ENCODE measurements at regions not wholly inside any gene's neighbourhood (a gene's known extent, or its start where the extent isn't known, plus 50 kb on each side); places are given as distances from the start of the nearest gene placed in this dataset.

DNA sequence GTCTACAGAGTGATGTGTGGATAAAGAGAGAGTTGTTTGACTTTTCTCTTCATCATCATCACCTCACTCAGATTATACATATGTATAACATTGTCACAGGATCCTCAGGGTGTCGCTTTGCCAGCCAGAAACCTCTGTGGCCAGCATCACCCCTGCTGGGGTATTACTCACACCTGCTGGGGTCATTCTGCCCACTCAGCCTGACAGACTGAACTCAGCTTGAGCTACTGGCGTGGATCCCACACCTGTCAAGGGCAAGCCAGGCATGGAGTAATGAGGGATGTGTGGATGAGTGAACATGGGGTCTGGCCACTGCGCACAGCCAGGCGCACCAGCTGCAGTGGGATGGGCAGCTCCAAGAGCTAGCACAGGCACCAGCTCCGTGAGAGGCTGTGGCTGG, 870.6 kb downstream of the CBLN2 start (continued):
- TF ChIP-seq, protein P1, sequence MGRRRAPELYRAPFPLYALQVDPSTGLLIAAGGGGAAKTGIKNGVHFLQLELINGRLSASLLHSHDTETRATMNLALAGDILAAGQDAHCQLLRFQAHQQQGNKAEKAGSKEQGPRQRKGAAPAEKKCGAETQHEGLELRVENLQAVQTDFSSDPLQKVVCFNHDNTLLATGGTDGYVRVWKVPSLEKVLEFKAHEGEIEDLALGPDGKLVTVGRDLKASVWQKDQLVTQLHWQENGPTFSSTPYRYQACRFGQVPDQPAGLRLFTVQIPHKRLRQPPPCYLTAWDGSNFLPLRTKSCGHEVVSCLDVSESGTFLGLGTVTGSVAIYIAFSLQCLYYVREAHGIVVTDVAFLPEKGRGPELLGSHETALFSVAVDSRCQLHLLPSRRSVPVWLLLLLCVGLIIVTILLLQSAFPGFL (CRISPR knock-in tag; IDR thresholded peaks at IDR 0.05; ENCODE audit: borderline replicate concordance): no peak
- TF ChIP-seq ZNF512 (CRISPR knock-in tag; IDR thresholded peaks at IDR 0.05; ENCODE audit: borderline replicate concordance) (no peak), ELF4 (CRISPR knock-in tag; IDR thresholded peaks at IDR 0.05; ENCODE audit: low read depth) (no peak), JUN (CRISPR knock-in tag; IDR thresholded peaks at IDR 0.05) (no peak), ZNF532 (CRISPR knock-in tag; IDR thresholded peaks at IDR 0.05; ENCODE audit: borderline replicate concordance) (no peak)

DNA sequence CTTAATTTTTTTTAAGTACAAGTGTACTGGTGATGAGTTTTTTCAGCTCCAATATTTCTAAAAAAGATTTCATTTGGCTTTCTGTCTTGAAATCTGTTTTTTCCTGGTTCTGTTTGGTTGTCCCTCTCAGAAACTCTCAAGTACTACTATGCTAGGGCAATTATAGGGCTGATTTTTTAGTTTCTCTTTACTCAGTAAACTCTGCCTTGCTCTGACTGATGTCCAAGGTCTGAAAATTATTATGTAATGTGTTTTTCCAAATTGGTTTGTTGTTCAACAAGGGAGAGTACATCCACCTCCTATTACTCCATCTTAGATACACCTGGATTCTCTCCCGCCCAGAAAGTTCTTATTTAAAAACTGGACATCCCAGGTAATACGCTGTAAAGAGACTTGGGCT, 877.7 kb downstream of the CBLN2 start:
- Mint-ChIP-seq H3K9me3 (peaks cover 57% of the 10 kb centered on the region), H3K27me3 (ENCODE audit: low read depth) (no peaks in the 10 kb centered on the region; the same call in 1 of the 2 replicates), H3K27ac (no peak overlapping the region), H3K4me3 (no peak overlapping the region), H3K4me1 (no peaks in the 10 kb centered on the region), H3K36me3 (peaks cover 44% of the 10 kb centered on the region)
- ChIA-PET CTCF (no interaction called here), POLR2A (no interaction called here)
- ATAC-seq (no peak), DNase-seq (ENCODE audit: low spot score) (no peak)
- TF ChIP-seq SMAD4 (CRISPR knock-in tag; IDR thresholded peaks at IDR 0.05): no peak
- no peak for TF ChIP-seq RORB (CRISPR knock-in tag; IDR thresholded peaks at IDR 0.05)
- no peak for TF ChIP-seq MYBL2 (CRISPR knock-in tag; IDR thresholded peaks at IDR 0.05)
- TF ChIP-seq HMGXB4 (CRISPR knock-in tag; IDR thresholded peaks at IDR 0.05): no peak
- TF ChIP-seq, protein P2, sequence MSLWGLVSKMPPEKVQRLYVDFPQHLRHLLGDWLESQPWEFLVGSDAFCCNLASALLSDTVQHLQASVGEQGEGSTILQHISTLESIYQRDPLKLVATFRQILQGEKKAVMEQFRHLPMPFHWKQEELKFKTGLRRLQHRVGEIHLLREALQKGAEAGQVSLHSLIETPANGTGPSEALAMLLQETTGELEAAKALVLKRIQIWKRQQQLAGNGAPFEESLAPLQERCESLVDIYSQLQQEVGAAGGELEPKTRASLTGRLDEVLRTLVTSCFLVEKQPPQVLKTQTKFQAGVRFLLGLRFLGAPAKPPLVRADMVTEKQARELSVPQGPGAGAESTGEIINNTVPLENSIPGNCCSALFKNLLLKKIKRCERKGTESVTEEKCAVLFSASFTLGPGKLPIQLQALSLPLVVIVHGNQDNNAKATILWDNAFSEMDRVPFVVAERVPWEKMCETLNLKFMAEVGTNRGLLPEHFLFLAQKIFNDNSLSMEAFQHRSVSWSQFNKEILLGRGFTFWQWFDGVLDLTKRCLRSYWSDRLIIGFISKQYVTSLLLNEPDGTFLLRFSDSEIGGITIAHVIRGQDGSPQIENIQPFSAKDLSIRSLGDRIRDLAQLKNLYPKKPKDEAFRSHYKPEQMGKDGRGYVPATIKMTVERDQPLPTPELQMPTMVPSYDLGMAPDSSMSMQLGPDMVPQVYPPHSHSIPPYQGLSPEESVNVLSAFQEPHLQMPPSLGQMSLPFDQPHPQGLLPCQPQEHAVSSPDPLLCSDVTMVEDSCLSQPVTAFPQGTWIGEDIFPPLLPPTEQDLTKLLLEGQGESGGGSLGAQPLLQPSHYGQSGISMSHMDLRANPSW (CRISPR knock-in tag; conservative IDR thresholded peaks at IDR 0.05; ENCODE audit: low read depth): no peak
- no peak for TF ChIP-seq ELF4 (CRISPR knock-in tag; IDR thresholded peaks at IDR 0.05; ENCODE audit: low read depth)
- TF ChIP-seq NR2C2 (CRISPR knock-in tag; IDR thresholded peaks at IDR 0.05): no peak
- TF ChIP-seq ATF1 (CRISPR knock-in tag; IDR thresholded peaks at IDR 0.05): no peak
- TF ChIP-seq SP1 (CRISPR knock-in tag; conservative IDR thresholded peaks at IDR 0.05): no peak
- TF ChIP-seq ZNF232 (CRISPR knock-in tag; IDR thresholded peaks at IDR 0.05): no peak
- TF ChIP-seq ZNF423 (CRISPR knock-in tag; IDR thresholded peaks at IDR 0.05): no peak
